ENCODE measurements at regions not wholly inside any gene's neighbourhood (a gene's known extent, or its start where the extent isn't known, plus 50 kb on each side); places are given as distances from the start of the nearest gene placed in this dataset.

- no TSS peak for BruUV-seq (replicated peaks)
- H3K4me1 ChIP-seq (ENCODE audit: insufficient read depth, low read length, poor library complexity, severe bottlenecking) = no peaks in the 10 kb centered on the region
- intact Hi-C loops (cut with micrococcal nuclease; ENCODE audit: unreplicated experiment) = no loop called here
- no peaks in the 10 kb centered on the region for H3K9me3 ChIP-seq (ENCODE audit: low read depth, low read length, poor library complexity, severe bottlenecking)
- no peaks in the 10 kb centered on the region for H3K36me3 ChIP-seq (ENCODE audit: insufficient read depth, low read length, poor library complexity, severe bottlenecking)
- no peak overlapping the region for H3K27ac ChIP-seq (ENCODE audit: low read depth, low read length, poor library complexity, severe bottlenecking)
- H3K27me3 ChIP-seq (replicated peaks; ENCODE audit: insufficient read depth, low read depth, low read length, poor library complexity) = no peaks in the 10 kb centered on the region
- ChIA-PET POLR2A (ENCODE audit: low non-redundant PET) (no interaction called here), CTCF (no interaction called here)
- no peak overlapping the region for H3K4me3 ChIP-seq (ENCODE audit: low read depth, low read length, poor library complexity, severe bottlenecking)
- no peak for TF ChIP-seq EZH2 (IDR thresholded peaks at IDR 0.05; ENCODE audit: borderline replicate concordance, low read depth, low read length, poor library complexity, severe bottlenecking)
- no peak for TF ChIP-seq CTCF (conservative IDR thresholded peaks at IDR 0.05; ENCODE audit: low read depth, low read length)
- DNase-seq (ENCODE audit: low spot score) = no peak
Observed at GRCh38 chr4:177945268-177945667, 503.0 kb upstream of the AGA start.

GRCh38 chr4:177947607-177948006 is 505.4 kb upstream of the AGA start:
- Histone ChIP-seq H3K36me3 (ENCODE audit: insufficient read depth, low read length, poor library complexity, severe bottlenecking) (no peaks in the 10 kb centered on the region), H3K27ac (ENCODE audit: low read depth, low read length, poor library complexity, severe bottlenecking) (no peak overlapping the region), H3K4me1 (ENCODE audit: insufficient read depth, low read length, poor library complexity, severe bottlenecking) (no peaks in the 10 kb centered on the region), H3K9me3 (ENCODE audit: low read depth, low read length, poor library complexity, severe bottlenecking) (no peaks in the 10 kb centered on the region), H3K27me3 (replicated peaks; ENCODE audit: insufficient read depth, low read depth, low read length, poor library complexity) (no peaks in the 10 kb centered on the region), H3K4me3 (ENCODE audit: low read depth, low read length, poor library complexity, severe bottlenecking) (no peak overlapping the region)
- TF ChIP-seq CTCF (conservative IDR thresholded peaks at IDR 0.05; ENCODE audit: low read depth, low read length) (no peak), EZH2 (IDR thresholded peaks at IDR 0.05; ENCODE audit: borderline replicate concordance, low read depth, low read length, poor library complexity, severe bottlenecking) (no peak)
- no TSS peak for BruUV-seq (replicated peaks)
- no peak for DNase-seq (ENCODE audit: low spot score)
- ChIA-PET POLR2A (ENCODE audit: low non-redundant PET) (no interaction called here), CTCF (no interaction called here)
- intact Hi-C loops (cut with micrococcal nuclease; ENCODE audit: unreplicated experiment) = no loop called here

GRCh38 chr4:177948853-177949252 is 506.6 kb upstream of the AGA start:
- no peak for TF ChIP-seq CTCF (conservative IDR thresholded peaks at IDR 0.05; ENCODE audit: low read depth, low read length)
- no peak for TF ChIP-seq EZH2 (IDR thresholded peaks at IDR 0.05; ENCODE audit: borderline replicate concordance, low read depth, low read length, poor library complexity, severe bottlenecking)
- Histone ChIP-seq H3K4me3 (ENCODE audit: low read depth, low read length, poor library complexity, severe bottlenecking) (no peak overlapping the region), H3K36me3 (ENCODE audit: insufficient read depth, low read length, poor library complexity, severe bottlenecking) (no peaks in the 10 kb centered on the region), H3K9me3 (ENCODE audit: low read depth, low read length, poor library complexity, severe bottlenecking) (no peaks in the 10 kb centered on the region), H3K4me1 (ENCODE audit: insufficient read depth, low read length, poor library complexity, severe bottlenecking) (no peaks in the 10 kb centered on the region), H3K27me3 (replicated peaks; ENCODE audit: insufficient read depth, low read depth, low read length, poor library complexity) (no peaks in the 10 kb centered on the region), H3K27ac (ENCODE audit: low read depth, low read length, poor library complexity, severe bottlenecking) (no peak overlapping the region)
- BruUV-seq (replicated peaks) = no TSS peak
- CTCF ChIA-PET = no interaction called here
- intact Hi-C loops (cut with micrococcal nuclease; ENCODE audit: unreplicated experiment) = no loop called here
- POLR2A ChIA-PET (ENCODE audit: low non-redundant PET) = no interaction called here
- no peak for DNase-seq (ENCODE audit: low spot score)
